Transverse colon (tissue), 4 donors: ENCODE measurements at regions not wholly inside any gene's neighbourhood (a gene's known extent, or its start where the extent isn't known, plus 50 kb on each side); places are given as distances from the start of the nearest gene placed in this dataset.

Experiments
- CTCF ChIP-seq, 5 experiments: fragments of 200-600 bp in 3 of 5; fragments of 450-650 bp in 2 of 5; sonication (generic) in 3 of 5; IDR thresholded peaks; 1 replicate in 2 of 5; 2 replicates in 3 of 5; pipeline ENCODE4 v1.5.1; 2016 to 2017; ENCODE audit warnings: antibody characterized with exemption in 5 of 5, inconsistent platforms in 3 of 5, mild to moderate bottlenecking in 2 of 5, moderate library complexity in 1 of 5
- POLR2A ChIP-seq: fragments of 450-650 bp; IDR thresholded peaks from one replicate; pipeline ENCODE4 v1.6.1; 2016; ENCODE audit warnings: antibody characterized with exemption, mild to moderate bottlenecking, moderate library complexity
- POLR2AphosphoS5 ChIP-seq, 3 donors: sonication (generic); formaldehyde crosslinking; IDR thresholded peaks; one replicate each; pipeline ENCODE4 v1.6.1; 2016; ENCODE audit warnings: antibody characterized with exemption in 3 of 3

- no peak for TF ChIP-seq POLR2A
- no peak for TF ChIP-seq CTCF (IDR thresholded peaks at IDR 0.05)
- no peak for TF ChIP-seq POLR2AphosphoS5 (IDR thresholded peaks at IDR 0.05)
Observed at GRCh38 chr18:7488571-7488970, 78.5 kb upstream of the PTPRM start.
